Type B pancreatic cell (in vitro differentiated cells): ENCODE measurements at regions not wholly inside any gene's neighbourhood (a gene's known extent, or its start where the extent isn't known, plus 50 kb on each side); places are given as distances from the start of the nearest gene placed in this dataset.

Source experiments
- DNase-seq: peaks from one replicate; pipeline ENCODE4 v3.0.0; 2021; ENCODE audit warnings: mixed read lengths; ENCODE audit not compliant: unreplicated experiment; ENCODE audit errors: extremely low spot score
- H3K27ac Mint-ChIP-seq: 2 replicates; pipeline ENCODE4 v1.8.0; 2021; ENCODE audit warnings: mild to moderate bottlenecking, mixed read lengths
- H3K27me3 Mint-ChIP-seq: 2 replicates; pipeline ENCODE4 v1.8.0; 2021; ENCODE audit warnings: mixed read lengths
- H3K36me3 Mint-ChIP-seq: 2 replicates; pipeline ENCODE4 v1.8.0; 2021; ENCODE audit warnings: mixed read lengths
- H3K4me1 Mint-ChIP-seq: one replicate; pipeline ENCODE4 v1.8.0; 2021; ENCODE audit warnings: mixed read lengths; ENCODE audit not compliant: unreplicated experiment
- H3K4me3 Mint-ChIP-seq: 2 replicates; pipeline ENCODE4 v1.8.0; 2021; ENCODE audit warnings: mild to moderate bottlenecking, mixed read lengths
- H3K9me3 Mint-ChIP-seq: 2 replicates; pipeline ENCODE4 v1.8.0; 2021; ENCODE audit warnings: mixed read lengths
- TF ChIP-seq, protein P1 (sequence below): fragments of 200-600 bp; sonication (generic); conservative IDR thresholded peaks from 2 replicates; pipeline ENCODE4 v1.5.0; 2021; ENCODE audit warnings: antibody characterized with exemption, mild to moderate bottlenecking

DNA sequence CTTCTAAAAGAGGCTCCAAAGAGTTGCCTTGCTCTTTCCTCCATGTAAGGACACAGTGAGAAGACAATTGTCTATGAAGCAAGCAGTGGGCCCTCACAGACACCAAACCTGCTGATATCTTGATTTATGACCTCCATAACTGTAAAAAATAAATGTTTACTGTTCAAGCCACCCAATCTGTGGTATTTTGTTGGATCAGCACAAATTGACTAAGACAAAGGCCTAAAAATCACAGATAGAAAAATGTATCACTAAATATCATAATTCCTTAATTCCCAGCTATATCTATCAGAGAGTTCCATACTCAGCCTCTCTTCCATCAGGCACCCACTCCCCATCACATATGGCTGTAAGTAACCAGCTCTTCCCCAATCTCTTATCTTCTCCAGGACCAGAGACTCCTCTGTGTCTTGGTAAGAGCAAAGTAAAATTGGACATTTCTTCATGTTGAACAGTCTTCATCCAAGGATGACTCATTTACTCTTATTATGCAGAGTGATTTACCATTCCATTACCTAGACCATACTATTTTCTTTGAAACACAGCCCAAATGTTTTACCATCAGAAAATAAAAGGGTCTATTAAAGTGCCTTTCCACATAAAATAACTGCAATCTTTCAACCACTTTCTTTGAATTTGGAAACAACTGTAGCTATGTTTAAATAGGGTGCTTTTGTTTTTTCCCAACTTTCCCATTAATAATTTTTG is 503.6 kb downstream of the MRPL39 start:
- Mint-ChIP-seq H3K27me3 (no peaks in the 10 kb centered on the region), H3K9me3 (no peaks in the 10 kb centered on the region), H3K36me3 (no peaks in the 10 kb centered on the region), H3K4me3 (no peak overlapping the region), H3K27ac (no peak overlapping the region), H3K4me1 (no peaks in the 10 kb centered on the region)
- TF ChIP-seq, protein P1, sequence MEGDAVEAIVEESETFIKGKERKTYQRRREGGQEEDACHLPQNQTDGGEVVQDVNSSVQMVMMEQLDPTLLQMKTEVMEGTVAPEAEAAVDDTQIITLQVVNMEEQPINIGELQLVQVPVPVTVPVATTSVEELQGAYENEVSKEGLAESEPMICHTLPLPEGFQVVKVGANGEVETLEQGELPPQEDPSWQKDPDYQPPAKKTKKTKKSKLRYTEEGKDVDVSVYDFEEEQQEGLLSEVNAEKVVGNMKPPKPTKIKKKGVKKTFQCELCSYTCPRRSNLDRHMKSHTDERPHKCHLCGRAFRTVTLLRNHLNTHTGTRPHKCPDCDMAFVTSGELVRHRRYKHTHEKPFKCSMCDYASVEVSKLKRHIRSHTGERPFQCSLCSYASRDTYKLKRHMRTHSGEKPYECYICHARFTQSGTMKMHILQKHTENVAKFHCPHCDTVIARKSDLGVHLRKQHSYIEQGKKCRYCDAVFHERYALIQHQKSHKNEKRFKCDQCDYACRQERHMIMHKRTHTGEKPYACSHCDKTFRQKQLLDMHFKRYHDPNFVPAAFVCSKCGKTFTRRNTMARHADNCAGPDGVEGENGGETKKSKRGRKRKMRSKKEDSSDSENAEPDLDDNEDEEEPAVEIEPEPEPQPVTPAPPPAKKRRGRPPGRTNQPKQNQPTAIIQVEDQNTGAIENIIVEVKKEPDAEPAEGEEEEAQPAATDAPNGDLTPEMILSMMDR, result no peak
- DNase-seq, result no peak

DNA sequence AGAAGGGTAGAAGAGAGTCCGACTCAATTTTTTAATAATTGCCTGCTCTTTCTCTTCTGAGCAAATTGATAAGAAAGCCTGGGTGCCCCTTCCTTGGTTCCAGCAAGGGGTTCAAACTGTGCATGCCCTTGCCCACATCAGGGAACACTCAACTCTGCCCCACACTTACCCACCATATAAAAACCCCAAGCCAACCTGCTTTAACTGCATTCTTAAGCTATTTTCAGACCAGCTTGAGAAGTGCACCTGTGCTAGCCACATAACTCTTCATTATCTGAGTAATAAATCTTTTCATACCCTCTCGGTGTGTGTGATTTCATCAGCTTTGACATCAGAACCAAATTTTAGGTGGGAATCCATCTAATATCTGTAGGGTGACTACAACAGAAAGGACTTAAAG is 509.6 kb downstream of the MRPL39 start:
- no peak overlapping the region for H3K27ac Mint-ChIP-seq
- no peak overlapping the region for H3K4me3 Mint-ChIP-seq
- H3K4me1 Mint-ChIP-seq, result no peaks in the 10 kb centered on the region
- H3K27me3 Mint-ChIP-seq, result no peaks in the 10 kb centered on the region
- H3K36me3 Mint-ChIP-seq, result no peaks in the 10 kb centered on the region
- H3K9me3 Mint-ChIP-seq, result no peaks in the 10 kb centered on the region
- DNase-seq, result no peak
- TF ChIP-seq, protein P1, result no peak

DNA sequence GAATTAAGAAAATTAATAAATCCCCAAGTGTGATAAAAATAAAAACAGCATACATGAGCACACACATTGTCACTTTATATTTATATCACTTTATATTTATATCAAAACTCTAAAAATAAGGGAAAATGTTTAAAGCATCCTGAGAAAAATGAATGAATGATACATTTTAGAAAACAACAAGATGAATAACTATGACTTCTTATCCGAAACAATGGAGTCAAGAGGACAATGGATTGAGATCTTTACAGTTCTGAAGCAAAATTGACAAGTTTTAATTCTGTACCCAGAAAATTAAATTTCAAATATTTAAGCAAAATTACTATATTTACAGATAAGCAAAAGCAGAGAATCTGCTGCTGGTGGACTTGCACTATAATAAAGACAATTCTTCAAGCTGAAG is 512.6 kb downstream of the MRPL39 start:
- H3K4me3 Mint-ChIP-seq, result no peak overlapping the region
- no peaks in the 10 kb centered on the region for H3K27me3 Mint-ChIP-seq
- H3K36me3 Mint-ChIP-seq, result no peaks in the 10 kb centered on the region
- no peak overlapping the region for H3K27ac Mint-ChIP-seq
- no peaks in the 10 kb centered on the region for H3K4me1 Mint-ChIP-seq
- TF ChIP-seq, protein P1, result no peak
- DNase-seq, result no peak
- no peaks in the 10 kb centered on the region for H3K9me3 Mint-ChIP-seq

DNA sequence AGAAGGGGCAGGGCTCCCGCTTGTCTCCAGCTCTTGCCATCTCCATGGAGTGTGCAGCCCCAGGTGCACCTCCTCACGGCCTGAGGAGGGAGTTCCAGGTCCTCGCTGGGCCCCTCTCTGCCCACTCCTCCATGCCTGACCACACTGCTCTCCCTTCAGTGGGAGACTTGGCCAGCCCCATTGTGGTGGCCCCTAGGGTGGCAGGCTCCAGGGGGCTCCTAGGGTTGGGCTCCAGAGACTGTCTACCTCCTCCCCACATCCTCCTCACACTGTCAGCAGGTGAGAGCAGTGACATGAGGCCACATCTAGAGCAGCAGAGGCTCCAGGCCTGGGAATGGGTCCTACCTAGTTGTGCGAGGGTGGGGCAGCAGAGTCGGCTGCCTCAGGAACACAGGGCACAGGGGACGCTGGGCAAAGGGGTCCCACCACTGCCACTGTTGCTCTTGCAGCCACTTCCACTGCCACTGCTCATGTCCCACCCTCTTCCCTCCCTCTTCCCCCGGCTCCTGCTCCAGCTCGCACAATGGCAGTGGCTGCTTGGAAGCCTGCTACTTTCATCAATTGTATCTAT is 514.8 kb downstream of the MRPL39 start:
- Mint-ChIP-seq H3K4me3 (no peak overlapping the region), H3K27ac (no peak overlapping the region), H3K9me3 (no peaks in the 10 kb centered on the region), H3K36me3 (no peaks in the 10 kb centered on the region), H3K27me3 (no peaks in the 10 kb centered on the region), H3K4me1 (no peaks in the 10 kb centered on the region)
- DNase-seq, result no peak
- TF ChIP-seq, protein P1, result no peak

DNA sequence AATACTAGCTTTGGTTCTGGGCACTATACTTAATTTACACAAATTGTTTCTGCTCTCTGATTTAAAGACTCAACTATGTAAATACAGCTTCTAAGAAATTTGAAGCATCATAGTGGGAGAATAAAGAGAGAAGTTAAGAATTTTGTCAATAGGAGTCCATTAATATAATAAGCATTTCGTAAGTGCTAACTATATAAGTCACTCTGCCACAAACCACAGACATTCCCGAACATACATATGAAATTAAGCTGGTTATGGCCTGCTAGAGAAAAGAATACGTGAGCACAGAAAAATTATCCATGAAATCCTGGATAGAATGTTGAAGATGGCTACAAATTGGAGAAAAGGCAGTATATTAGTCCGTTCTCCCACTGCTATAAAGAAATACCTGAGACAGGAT is 526.2 kb downstream of the MRPL39 start:
- TF ChIP-seq, protein P1, result no peak
- DNase-seq, result no peak
- Mint-ChIP-seq H3K36me3 (no peaks in the 10 kb centered on the region), H3K4me1 (no peaks in the 10 kb centered on the region), H3K9me3 (peaks cover 13% of the 10 kb centered on the region), H3K27me3 (no peaks in the 10 kb centered on the region), H3K4me3 (no peak overlapping the region), H3K27ac (no peak overlapping the region)
